Hepatocyte (in vitro differentiated cells): ENCODE measurements at regions not wholly inside any gene's neighbourhood (a gene's known extent, or its start where the extent isn't known, plus 50 kb on each side); places are given as distances from the start of the nearest gene placed in this dataset. TPM values are rescaled to one million over a fixed set of nuclear protein-coding genes. Genes with fewer than 3 reads are reported as not detected.
"Not testable (repeated sequence)": the region's sequence is repeated elsewhere in the genome, so short reads cannot be mapped to it uniquely, and the experiment has no call there.

Experiments
- DNase-seq: peaks from one replicate; pipeline ENCODE4 v3.0.0-alpha.2; 2016; ENCODE audit warnings: low spot score
- H2AFZ ChIP-seq: fragments of 200-600 bp; sonication (generic); 2 replicates; pipeline ENCODE4 v1.6.0; 2016; ENCODE audit warnings: antibody characterized with exemption, mild to moderate bottlenecking
- H3K27ac ChIP-seq: fragments of 200-600 bp; sonication (generic); 2 replicates; pipeline ENCODE4 v1.5.1; 2016; ENCODE audit warnings: mild to moderate bottlenecking
- H3K27me3 ChIP-seq: fragments of 200-600 bp; sonication (generic); 2 replicates; pipeline ENCODE4 v1.6.1; 2016
- H3K36me3 ChIP-seq: fragments of 200-600 bp; sonication (generic); replicated peaks from 2 replicates; pipeline ENCODE4 v1.5.1; 2016; ENCODE audit warnings: low read depth; ENCODE audit not compliant: insufficient read depth
- H3K4me1 ChIP-seq: fragments of 200-600 bp; sonication (generic); 2 replicates; pipeline ENCODE4 v1.5.1; 2016; ENCODE audit warnings: mild to moderate bottlenecking, moderate library complexity; ENCODE audit not compliant: insufficient read depth
- H3K4me2 ChIP-seq: fragments of 200-600 bp; sonication (generic); 2 replicates; pipeline ENCODE4 v1.6.0; 2016
- H3K4me3 ChIP-seq: fragments of 200-600 bp; sonication (generic); 2 replicates; pipeline ENCODE4 v1.5.1; 2016; ENCODE audit warnings: mild to moderate bottlenecking
- H3K79me2 ChIP-seq: fragments of 200-600 bp; sonication (generic); 2 replicates; pipeline ENCODE4 v1.6.0; 2017; ENCODE audit warnings: mild to moderate bottlenecking
- H3K9me2 ChIP-seq: fragments of 200-600 bp; sonication (generic); replicated peaks from 2 replicates; pipeline ENCODE4 v1.6.0; 2017; ENCODE audit warnings: mild to moderate bottlenecking; ENCODE audit not compliant: insufficient read depth
- H3K9me3 ChIP-seq: fragments of 200-600 bp; sonication (generic); 2 replicates; pipeline ENCODE4 v1.5.1; 2016; ENCODE audit warnings: low read depth, mild to moderate bottlenecking
- H4K20me1 ChIP-seq: fragments of 200-600 bp; sonication (generic); 2 replicates; pipeline ENCODE4 v1.6.0; 2016; ENCODE audit warnings: mild to moderate bottlenecking; ENCODE audit not compliant: insufficient read depth, poor library complexity, severe bottlenecking
- WGBS: methylation state at CpG from one replicate; pipeline ENCODE4 v1.1.6; 2016; ENCODE audit warnings: low lambda C conversion rate; ENCODE audit errors: missing lambda C conversion rate; 5-methylcytosine and 5-hydroxymethylcytosine counted together
- small RNA-seq: library from RNA; depleted of rRNA; stranded (forward); fragments of <200 nt; gene quantifications from one replicate; pipeline ENCODE3, GENCODE V24; 2014

GRCh38 chr9:138217284-138217850 is 339.8 kb downstream of the CACNA1B start:
- not testable (repeated sequence) for H3K36me3 ChIP-seq, H3K9me2 ChIP-seq, H2AFZ ChIP-seq, H3K4me3 ChIP-seq, H3K9me3 ChIP-seq, DNase-seq, H3K4me1 ChIP-seq, H3K4me2 ChIP-seq, H4K20me1 ChIP-seq, H3K27me3 ChIP-seq, H3K79me2 ChIP-seq
- peak overlapping the region; percentile 10 for H3K27ac ChIP-seq
- 51% methylated on average over 4 of the region's 5 CpGs for WGBS

GRCh38 chr9:138219249-138219648 is 341.7 kb downstream of the CACNA1B start:
- not testable (repeated sequence) for DNase-seq, H3K79me2 ChIP-seq, H3K27me3 ChIP-seq, H3K4me2 ChIP-seq, H3K9me2 ChIP-seq, H3K4me1 ChIP-seq, H3K36me3 ChIP-seq, H3K9me3 ChIP-seq, H2AFZ ChIP-seq, H3K4me3 ChIP-seq, H4K20me1 ChIP-seq, H3K27ac ChIP-seq
- 93% methylated on average over 17 of the region's 17 CpGs for WGBS

GRCh38 chr9:138221446-138222054 is 344.0 kb downstream of the CACNA1B start:
- not testable (repeated sequence) for H4K20me1 ChIP-seq, H2AFZ ChIP-seq, H3K9me3 ChIP-seq, H3K36me3 ChIP-seq, H3K4me3 ChIP-seq, H3K79me2 ChIP-seq, H3K27me3 ChIP-seq, H3K9me2 ChIP-seq, DNase-seq, H3K4me1 ChIP-seq
- 34% methylated on average over 8 of the region's 18 CpGs for WGBS
- Histone ChIP-seq H3K4me2 (peak overlapping the region; percentile 68), H3K27ac (peak overlapping the region; percentile 56)

- no CpG with 5 or more reads among the region's 2 CpGs for WGBS
- not testable (repeated sequence) for H3K4me2 ChIP-seq, H2AFZ ChIP-seq, H3K36me3 ChIP-seq, H3K4me3 ChIP-seq, H3K9me3 ChIP-seq, H3K27me3 ChIP-seq, DNase-seq, H3K79me2 ChIP-seq, H4K20me1 ChIP-seq, H3K27ac ChIP-seq, H3K4me1 ChIP-seq, H3K9me2 ChIP-seq
Observed at GRCh38 chr9:138237099-138237498, 359.5 kb downstream of the CACNA1B start.

GRCh38 chr9:138282903-138283302 is 405.3 kb downstream of the CACNA1B start:
- DNase-seq, H3K4me1 ChIP-seq, H3K4me3 ChIP-seq, H2AFZ ChIP-seq, H3K36me3 ChIP-seq, H3K9me2 ChIP-seq, H3K79me2 ChIP-seq, H4K20me1 ChIP-seq, H3K4me2 ChIP-seq, H3K27me3 ChIP-seq, H3K27ac ChIP-seq, H3K9me3 ChIP-seq: not testable (repeated sequence)
- WGBS, result no CpG with 5 or more reads among the region's 11 CpGs

Small RNA genes lying in the stretch of these regions (small RNA-seq; reads per million reads assigned to genes)
- gene RNU6-785P, result not detected
